PC-3 (cell line): ENCODE measurements at regions not wholly inside any gene's neighbourhood (a gene's known extent, or its start where the extent isn't known, plus 50 kb on each side); places are given as distances from the start of the nearest gene placed in this dataset.

Experiments used
- CTCF ChIP-seq: fragments of 300-600 bp; sonication (generic); conservative IDR thresholded peaks from 2 replicates; pipeline ENCODE4 v1.5.1; 2017; ENCODE audit warnings: antibody characterized with exemption, low read depth, mild to moderate bottlenecking, low read length
- EZH2phosphoT487 ChIP-seq: fragments of 300-600 bp; sonication (generic); IDR thresholded peaks from 2 replicates; pipeline ENCODE4 v1.6.1; 2018; ENCODE audit warnings: mild to moderate bottlenecking, antibody characterized with exemption, low read length, borderline replicate concordance

- TF ChIP-seq CTCF (no peak), EZH2phosphoT487 (no peak)
Measured at GRCh38 chr2:2569836-2570235, 238.8 kb upstream of the MYT1L start.
